ENCODE measurements at regions not wholly inside any gene's neighbourhood (a gene's known extent, or its start where the extent isn't known, plus 50 kb on each side); places are given as distances from the start of the nearest gene placed in this dataset.
"Not testable (repeated sequence)": the region's sequence is repeated elsewhere in the genome, so short reads cannot be mapped to it uniquely, and the experiment has no call there.

DNA sequence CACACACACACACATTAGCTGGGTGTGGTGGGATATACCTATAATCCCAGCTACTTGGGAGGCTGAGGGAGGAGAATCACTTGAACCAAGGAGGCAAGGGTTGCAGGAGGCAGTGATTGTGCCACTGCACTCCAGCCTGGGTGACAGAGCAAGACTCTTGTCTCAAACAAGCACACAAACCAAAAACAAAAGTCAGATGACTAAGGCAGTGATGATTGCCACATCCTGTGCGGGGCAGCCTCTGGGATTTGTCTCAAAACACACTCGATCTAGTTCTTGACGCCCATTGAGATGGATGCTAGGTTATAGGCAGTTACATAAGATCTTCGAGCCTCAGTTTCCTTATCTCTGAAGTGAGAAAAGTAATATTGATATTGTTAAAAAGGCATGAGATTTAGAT, 57.8 kb upstream of the NBPF8 start:
- DNase-seq: peak; percentile 38 to 62

DNA sequence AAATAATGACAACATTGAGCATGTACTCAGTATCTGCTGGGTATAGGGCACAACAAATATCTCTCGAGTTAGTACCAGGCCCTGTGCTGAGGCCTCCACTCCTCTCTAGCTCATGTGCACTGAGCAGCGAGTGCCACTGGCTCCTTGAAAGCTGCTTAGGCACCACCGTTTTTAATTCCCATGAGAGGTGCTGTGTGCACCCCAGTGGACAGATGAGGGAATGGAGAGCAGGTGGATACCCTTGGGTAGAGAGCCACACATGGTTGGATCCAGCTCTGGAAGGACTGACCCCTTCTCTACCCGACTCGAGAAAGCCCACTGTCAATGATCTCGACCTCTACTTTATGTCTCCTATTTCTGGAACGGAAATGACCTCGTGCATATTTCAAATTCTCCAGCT, 58.7 kb upstream of the NBPF8 start:
- DNase-seq: peak; percentile 3 to 10

DNA sequence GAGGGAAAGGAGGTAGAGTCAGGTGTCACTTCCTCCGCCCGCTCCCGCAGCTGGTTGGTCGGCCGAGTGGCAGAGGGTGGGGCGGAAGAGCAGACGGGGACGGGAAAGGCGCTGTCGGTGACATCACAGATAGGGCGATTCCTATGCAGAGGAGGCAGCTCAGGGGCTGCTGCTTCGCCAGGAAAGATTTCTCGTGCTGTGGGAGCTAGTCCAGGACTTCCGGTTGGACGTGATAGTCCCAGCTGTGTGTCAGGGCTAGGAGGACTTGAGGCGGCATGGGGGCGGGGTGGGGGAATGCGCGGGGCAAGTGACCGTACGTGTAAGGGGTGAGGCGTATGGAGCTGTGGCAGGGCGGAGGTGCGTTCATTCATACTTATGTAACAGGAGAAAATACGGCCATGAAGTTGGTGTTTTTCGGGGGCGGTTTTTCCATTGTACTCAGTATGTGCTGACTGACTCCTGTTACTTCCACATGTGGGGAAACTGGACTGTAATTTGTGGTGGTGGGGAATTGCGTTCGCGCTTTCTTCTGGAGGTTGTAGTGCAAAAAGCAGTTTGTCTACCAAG, 60.1 kb upstream of the NBPF8 start:
- peak; percentile 55 to 61 for DNase-seq

DNA sequence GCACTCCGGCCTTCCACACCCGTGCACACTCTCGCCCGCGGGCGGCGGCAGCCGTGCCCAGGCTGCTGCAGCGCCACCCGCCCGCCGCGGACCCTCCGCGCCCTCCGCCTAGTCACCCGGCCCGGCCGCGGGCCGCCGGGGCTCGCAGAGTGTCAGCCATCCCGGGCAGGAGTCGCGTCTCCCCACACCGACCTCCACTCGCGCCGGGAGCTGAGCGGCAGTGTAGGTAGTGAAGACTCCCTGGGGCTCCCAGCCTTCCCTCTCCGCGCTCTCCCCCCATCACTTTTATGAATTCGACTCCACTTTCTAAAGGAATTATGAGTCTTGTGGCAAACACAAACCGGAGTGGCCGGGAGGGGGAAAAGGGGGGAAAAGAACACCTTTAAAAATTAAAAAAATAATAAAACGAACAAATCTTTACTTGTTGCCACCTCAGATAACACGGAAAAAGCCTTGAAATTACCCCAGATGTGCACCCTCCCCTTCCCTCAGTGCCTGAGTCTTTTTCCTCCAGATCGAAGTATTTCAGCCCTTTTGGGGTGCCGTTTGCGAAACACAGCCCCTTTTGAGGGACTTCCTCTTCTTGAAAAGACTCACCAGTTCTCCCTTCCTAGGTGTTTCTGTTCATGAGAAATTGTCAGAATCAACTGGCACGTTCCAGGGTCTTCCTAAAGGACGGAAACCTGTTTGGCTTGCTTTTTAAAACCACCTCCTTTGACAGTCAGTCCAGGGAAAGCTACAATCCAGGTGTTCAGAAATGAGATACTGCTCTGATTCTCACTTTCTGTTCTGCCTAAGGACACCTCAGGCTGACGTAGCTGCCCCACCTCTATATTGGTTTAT, 72.4 kb upstream of the NBPF8 start:
- DNase-seq: peak; percentile 6 to 12

DNA sequence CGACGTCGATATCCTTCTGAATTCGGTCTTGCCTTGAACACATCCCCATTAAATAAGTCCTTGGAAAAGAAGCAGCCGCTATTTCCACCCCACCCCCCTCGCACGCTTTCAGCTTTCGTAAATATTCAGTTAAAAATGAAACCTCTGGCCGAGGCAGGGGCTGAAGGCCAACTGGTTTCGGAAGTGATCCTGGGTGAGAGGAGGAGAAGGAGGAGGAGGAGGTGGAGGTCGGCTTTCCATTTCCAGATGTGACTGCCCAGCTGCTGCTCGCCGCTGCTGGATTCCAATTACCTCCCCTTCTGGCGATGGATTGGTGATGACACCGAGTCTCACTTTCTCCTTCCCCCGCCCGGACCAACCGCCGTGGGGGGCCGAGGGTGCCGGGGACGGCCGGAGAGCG, 73.1 kb upstream of the NBPF8 start:
- DNase-seq: peak; percentile 5 to 11

DNA sequence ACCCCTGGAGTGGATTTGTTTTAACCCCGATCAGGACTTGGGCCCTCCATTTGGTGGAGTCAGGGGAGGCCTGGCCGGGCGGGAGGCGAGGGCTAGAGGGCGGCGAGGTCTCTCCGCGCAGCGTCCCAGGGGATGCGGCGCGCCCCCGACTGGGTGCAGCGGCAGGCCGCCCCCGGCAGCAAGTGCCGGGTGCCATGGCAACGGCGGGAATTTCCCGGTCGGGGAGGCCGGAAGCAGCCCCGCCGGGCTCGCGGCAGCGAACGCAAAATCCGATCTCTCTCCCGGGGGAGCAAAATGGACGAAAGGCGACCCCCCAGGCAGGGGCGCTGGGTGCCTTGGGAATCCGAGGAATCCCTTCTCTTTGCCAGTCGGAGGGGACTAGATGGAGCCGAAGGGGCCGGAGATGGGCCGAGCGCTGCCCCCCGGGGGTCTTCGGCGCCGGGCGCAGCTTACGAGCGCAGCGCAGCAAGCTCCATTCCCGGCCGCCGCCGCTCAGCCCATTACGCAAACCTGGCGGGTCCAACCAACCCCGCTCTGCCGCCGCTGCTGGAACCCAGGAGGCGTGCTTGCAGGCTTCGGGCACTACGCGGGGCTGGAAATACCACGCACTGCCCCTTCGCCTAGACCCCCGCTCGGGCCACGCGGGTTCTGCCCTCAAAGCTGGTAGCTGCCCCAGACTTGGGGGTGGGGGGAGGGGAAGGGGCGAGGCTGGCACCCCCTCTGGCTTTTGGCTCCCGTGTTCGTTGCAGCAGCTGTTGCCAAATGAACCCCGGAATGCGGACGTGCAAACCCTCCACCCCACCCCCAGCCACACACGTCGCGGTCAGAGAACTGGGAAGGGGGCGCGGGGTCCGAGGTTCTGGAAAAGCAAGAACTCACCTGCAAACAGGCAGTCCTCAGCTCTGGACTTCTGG, 73.7 kb upstream of the NBPF8 start:
- DNase-seq: peak; percentile 37 to 56

DNA sequence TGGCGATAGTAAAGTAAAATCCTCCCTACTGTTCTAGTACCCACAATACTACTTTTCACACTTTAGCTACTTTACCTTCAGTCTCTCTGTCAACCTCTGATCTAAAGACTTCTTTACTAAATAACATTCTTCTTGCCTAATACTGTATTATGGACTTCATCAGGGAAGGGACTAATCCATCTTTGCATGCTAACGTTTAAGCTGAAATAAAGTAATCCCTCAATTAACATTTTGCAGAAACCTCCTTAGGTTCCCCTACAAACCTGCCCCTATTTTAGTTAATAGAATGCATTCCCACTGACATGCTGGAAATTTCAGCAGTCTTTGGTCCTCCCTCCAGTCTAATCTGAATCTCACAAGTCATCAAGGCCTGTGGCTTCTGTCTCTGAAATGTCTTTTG, 99.1 kb upstream of the NBPF8 start:
- DNase-seq: not testable (repeated sequence)

DNA sequence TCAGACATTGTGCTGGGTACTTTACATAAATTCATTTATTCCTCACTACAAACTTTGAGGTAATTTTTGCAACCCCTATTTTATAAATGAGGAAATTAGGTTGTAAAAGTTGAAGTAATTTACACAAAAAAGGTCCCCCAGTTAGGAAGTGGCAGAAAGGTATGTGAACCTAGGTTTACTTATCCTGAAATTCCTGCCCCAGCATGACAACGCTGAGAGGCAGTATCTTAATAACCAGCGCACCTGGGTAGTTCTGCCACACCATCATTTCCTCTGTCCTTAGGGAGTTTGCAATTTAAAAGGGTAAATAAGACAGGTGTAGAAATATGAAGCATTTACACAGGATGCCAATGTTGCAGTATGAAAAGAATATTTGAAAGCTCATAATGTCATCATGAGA, 102.9 kb upstream of the NBPF8 start:
- not testable (repeated sequence) for DNase-seq

DNA sequence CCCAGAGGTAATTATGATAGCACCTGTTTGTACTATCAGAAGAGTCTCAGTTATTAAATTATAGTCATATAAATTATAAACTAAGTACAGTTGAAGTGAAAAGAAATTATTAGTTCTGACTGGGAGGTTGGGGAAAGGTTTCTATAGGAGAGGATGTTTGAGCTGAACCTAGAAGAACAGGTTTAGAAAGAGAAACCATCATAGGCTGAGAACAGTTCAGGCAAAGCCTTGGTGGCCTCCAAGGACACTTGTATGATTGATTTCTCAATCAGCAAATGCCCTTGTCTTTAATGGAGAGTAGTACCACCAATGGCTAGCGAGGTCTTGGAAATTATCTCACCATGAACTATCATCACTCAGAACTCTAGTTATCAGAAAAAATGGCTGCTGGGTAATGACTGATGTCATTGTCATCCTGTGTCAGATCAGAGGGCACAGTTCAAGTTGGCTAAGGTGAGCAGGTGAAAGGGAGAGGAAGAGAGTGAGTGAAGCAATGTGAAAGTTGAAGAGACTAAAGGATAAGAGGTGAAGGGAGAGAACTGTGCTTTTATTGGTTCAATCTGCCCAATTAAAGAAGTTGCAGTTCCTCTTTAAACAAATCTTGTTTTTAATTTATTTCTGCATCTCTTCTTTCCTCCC, 105.8 kb upstream of the NBPF8 start:
- not testable (repeated sequence) for DNase-seq

DNA sequence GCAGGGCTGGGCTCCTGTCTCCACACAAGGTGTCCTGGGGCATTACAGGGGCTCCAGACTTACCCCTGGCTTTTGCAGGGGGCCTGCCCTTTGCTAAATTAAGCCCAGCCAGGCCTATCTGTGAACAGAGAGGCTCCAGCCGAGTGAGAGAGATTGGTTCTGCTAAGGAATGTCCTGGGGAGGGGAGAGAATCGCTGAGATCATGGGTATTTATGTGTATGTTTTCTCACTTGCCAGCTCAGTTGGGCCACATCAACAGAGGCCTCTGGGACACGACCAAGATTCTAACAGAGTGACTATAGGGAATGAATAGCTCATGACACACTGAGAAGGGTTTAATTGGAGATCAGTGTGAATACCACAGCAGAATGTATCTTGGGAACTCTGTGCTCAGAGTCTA, 109.8 kb upstream of the NBPF8 start:
- not testable (repeated sequence) for DNase-seq

DNA sequence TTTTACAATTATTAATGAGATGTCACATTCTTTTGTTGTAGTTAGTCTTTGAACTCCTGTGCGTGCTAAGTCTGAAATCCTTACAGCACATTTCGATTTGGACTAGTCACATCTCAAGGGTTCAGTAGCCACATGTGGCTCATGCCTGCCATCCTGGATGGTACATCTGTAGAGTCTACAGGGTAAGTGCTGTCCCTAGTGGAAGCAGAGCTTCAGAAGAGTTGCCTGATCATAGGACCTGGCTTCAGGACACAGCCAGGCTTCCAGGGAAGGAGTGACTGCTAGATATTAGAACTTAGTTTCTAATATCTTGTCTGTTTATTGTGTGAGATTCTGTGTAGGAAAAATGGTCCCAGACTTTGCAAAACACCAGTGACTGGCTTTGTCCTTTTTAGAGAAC, 110.5 kb upstream of the NBPF8 start:
- not testable (repeated sequence) for DNase-seq

DNA sequence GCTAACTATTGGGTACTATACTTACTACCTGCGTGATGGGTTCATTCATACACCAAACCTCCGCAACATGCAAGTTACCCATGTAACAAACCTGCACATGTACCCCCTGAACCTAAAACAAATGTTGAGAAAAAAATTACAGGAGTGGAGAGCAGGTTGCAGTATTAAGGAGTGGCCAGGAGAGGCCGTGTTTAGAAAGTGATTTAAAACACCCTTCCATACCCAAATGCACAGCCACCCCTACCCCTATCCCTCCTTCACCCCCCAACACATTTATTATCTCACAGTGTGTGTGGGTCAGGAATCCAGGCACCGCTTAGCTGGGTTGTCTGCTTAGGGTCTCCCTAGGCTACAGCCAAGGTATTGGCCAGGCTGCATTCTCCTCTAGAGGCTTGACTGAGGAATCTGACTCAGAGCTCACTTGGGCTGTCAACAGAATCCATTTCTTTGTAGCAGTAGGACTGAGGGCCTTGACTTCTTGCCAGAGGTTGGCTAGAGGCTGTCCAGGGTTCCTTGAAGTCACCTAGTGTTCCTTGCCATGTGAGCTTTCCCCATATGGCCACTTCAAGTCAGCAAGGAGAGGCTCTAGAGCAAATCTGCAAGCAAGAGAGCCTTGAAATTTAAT, 115.3 kb upstream of the NBPF8 start:
- not testable (repeated sequence) for DNase-seq

DNA sequence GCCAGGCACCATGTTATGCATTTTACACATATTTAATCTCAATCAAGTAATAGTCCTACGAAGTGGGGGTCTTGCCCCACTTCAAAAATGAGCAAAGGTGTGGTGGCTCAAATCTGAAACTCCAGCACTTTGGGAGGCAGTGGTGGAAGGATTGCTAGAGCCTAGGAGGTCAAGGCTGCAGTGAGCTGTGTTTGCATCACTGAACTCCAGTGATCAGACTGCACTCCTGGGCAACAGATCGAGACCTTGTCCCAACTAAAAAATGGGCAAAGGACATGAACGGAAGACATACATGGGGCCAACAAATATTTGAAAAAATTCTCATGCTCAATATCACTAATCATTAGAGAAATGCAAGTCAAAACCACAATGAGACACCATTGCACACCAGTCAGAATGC, 116.3 kb upstream of the NBPF8 start:
- DNase-seq: not testable (repeated sequence)

DNA sequence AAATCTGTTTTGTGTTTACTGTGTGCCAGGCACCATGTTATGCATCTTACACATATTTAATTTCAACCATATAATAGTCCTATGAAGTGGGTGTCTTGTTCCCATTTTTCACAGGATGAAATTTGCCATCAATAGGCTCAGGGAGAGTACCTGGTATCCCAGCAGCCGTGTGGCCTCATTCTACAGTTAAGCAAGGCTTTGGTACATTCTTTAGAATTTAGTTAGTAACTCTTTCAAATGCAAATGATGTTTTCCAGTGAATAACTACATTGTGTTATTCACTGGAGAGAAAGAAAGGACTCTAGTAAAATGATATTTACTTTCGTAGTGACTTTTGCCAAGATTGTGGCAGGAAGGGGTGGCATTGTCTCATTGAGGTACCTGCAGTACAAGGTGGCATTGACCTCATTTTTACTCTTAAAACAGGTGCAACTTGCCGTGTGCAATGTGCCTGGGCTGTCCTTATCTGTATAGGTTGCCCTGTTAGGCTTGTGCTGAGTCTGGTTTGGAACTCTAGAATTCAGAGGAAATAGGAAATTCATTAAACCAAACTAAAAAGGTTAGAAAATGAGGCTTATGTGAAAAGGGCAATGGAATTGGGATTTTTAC, 117.4 kb upstream of the NBPF8 start:
- not testable (repeated sequence) for DNase-seq

DNA sequence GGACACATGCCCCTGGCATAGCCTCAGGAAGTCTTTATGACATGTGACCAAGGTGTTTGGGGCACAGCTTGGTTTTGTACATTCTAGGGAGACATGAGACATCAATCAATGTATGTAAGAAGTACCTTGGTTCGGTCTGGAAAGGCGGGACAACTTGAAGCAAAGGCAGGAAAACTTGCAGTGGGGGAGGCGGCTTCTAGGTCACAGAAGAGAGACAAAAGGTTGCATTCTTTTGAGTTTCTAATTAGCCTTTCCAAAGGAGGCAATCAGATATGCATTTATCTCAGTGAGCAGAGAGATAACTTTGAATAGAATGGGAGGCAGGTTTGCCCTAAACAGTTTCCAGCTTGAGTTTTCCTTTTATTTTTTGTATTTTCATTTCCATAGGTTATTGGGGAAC, 113.8 kb upstream of the SEC22B start:
- not testable (repeated sequence) for DNase-seq

DNA sequence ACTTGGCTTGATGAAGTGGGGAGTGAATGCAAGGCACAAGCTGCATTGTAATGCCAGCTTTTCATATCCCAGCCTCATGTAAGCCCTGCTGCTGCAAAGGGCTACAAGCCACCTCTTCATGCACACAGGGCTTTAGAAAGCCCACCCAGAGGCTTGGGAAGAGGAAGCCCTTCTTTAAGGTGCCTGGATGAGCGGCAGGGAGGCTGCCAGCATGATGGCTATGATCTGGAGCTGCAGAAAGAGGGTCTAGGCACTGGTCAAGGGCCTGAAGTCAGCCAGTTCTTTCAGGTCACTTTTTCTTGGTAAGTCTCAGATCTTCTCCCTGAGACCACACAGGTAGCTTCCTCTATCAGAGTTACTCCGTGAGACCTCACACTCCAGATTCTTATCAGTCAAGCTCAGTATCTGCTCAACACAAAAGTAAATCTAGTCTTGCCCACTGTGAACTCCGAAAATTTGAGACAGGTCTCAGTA, 113.3 kb upstream of the SEC22B start:
- not testable (repeated sequence) for DNase-seq

DNA sequence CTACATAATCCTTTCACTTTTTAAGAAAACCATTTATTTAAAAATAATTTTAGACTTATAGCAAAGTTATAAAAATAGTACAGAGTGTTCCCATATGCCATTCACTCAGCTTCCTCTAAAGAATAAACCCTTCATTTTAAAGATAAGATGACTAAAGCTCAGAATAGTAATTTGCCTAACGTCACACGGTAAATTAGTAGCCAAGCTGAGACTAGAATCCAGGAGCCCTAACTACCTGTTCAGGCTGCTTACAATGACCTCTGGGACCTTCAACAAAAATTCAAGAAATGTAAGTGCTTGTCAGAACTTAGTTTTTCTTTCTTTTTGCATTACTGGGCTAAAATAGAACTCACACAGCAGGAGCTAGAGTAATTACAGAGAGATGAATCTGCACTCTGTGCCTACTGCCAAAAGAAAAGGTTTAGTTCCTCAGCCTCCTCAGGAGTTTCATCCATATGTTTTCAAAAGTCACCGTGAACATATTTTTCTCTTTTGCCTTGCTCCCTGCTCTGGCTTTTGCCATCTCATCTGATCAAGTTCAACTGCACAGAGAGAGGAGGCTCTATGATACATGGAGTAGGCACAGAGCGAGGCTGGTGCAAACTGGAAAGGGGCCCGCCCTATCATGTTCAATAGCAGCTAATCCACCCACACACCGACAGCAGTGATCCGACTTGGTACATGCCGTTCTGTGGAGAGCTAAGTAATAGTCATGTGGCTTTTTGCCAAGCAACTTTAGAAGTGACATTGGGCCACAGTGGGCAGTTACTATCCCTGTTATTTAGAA, 112.7 kb upstream of the SEC22B start:
- not testable (repeated sequence) for DNase-seq

DNA sequence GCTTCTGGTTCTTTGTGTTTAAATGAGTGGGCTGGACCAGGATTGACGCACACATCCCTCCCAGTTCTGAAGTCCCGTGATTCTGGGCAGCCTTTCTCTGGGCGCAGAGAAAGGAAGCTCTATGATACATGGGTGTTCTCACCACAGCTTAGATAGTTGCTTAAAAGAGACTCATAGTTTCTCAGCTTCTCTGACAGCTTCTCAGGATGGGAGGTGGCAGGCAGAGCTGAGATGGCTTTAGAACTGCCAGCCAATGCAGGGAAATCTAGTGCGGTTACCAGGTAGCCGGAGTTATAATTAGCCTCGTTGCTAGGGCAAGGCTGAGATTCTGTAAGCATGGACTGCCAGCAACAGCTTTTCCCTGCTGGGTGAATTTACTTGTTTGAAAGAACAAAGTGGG, 111.8 kb upstream of the SEC22B start:
- DNase-seq: not testable (repeated sequence)

DNA sequence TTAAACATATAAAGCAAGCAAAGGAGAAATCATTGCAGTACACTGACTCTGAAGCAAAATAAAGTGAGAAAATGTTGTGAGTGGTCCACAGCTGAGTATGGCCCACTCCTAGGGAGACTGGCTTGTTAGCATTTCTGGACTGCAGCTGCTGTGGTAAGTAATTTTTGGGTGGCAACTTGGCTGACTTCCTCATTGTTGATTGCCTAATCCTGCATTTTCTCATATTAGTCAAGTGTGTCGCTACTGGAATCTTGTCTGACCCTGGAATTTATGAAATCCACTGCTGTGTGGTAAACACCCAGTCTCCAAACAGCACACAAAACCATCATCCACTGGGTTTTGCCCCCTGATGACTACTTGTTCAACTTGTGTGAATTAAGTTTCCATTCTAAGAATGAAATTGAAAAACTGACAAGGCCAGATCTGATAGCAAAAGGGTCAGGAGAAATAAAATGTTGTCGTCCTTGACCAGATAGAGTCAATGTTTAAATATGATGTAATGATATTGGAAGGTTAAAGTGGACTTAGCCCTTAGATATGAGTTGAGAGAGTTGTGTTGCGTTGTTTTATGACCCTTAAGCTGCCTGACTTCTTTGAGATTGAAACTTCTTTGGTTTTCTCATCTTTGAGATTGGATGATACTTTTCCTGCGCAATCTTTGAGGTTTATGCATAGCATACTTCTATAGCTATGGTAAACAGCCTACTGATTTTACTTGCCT, 106.6 kb upstream of the SEC22B start:
- not testable (repeated sequence) for DNase-seq

DNA sequence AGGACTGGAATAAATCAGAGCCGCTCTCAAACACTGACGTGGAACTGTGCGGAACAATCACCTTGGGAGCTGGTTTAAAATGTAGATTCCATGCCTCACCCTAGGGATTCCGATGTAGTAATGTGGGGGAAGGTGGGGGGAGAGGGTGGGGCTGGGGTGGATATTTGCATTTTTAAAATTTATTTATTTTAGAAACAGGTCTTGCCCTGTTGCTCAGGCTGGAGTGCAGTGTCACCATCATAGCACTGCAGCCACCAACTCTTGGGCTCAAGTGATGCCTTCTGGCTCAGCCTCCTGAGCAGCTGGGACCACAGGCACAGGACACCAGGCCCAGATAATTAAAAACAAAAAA, 101.9 kb upstream of the SEC22B start:
- DNase-seq: not testable (repeated sequence)

Measured in activated CD4-positive, alpha-beta T cell treated with anti-CD3 and anti-CD28 coated beads, Interleukin-2, amount 50 U/mL, for 48 hours (primary cell).